H9 (cell line): ENCODE measurements at regions not wholly inside any gene's neighbourhood (a gene's known extent, or its start where the extent isn't known, plus 50 kb on each side); places are given as distances from the start of the nearest gene placed in this dataset.

Experiments used
- DNase-seq: peaks from one replicate; pipeline ENCODE4 v3.0.0-alpha.2; 2017
- H2AFZ ChIP-seq: one replicate; pipeline ENCODE4 v1.6.1; 2013; ENCODE audit warnings: mild to moderate bottlenecking, low read length, control low read depth, moderate library complexity
- H2AK5ac ChIP-seq: 2 replicates; pipeline ENCODE4 v1.6.1; 2013; ENCODE audit warnings: low read length, control low read depth, mixed read lengths; ENCODE audit not compliant: insufficient read length
- H2BK120ac ChIP-seq: one replicate; pipeline ENCODE4 v1.6.1; 2013; ENCODE audit warnings: low read depth, mild to moderate bottlenecking, low read length, control low read depth, inconsistent platforms; ENCODE audit not compliant: poor library complexity, severe bottlenecking
- H2BK12ac ChIP-seq: 2 replicates; pipeline ENCODE4 v1.6.1; 2013; ENCODE audit warnings: low read length, control low read depth, mixed read lengths, low read depth; ENCODE audit not compliant: insufficient read length
- H2BK15ac ChIP-seq: 2 replicates; pipeline ENCODE4 v1.6.1; 2013; ENCODE audit warnings: low read depth, low read length, control low read depth
- H2BK20ac ChIP-seq: one replicate; pipeline ENCODE4 v1.6.1; 2013; ENCODE audit warnings: low read depth, mild to moderate bottlenecking, low read length, control low read depth, inconsistent platforms; ENCODE audit not compliant: poor library complexity, severe bottlenecking
- H2BK5ac ChIP-seq: 2 replicates; pipeline ENCODE4 v1.6.1; 2013; ENCODE audit warnings: low read length, control low read depth, mixed read lengths; ENCODE audit not compliant: insufficient read length
- H3K14ac ChIP-seq: 2 replicates; pipeline ENCODE4 v1.6.1; 2013; ENCODE audit warnings: low read length, control low read depth; ENCODE audit not compliant: insufficient read depth
- H3K18ac ChIP-seq: 2 replicates; pipeline ENCODE4 v1.6.1; 2013; ENCODE audit warnings: low read depth, mild to moderate bottlenecking, mixed read lengths, low read length, control low read depth; ENCODE audit not compliant: insufficient read length
- H3K23ac ChIP-seq: 2 replicates; pipeline ENCODE4 v1.6.1; 2013; ENCODE audit warnings: low read length, control low read depth, mixed read lengths, low read depth; ENCODE audit not compliant: insufficient read length
- H3K23me2 ChIP-seq: 2 replicates; pipeline ENCODE4 v1.6.1; 2013; ENCODE audit warnings: low read depth, mild to moderate bottlenecking, mixed read lengths, low read length, control low read depth; ENCODE audit not compliant: insufficient read length, poor library complexity, severe bottlenecking
- H3K27ac ChIP-seq: 2 replicates; pipeline ENCODE4 v1.5.1; 2013; ENCODE audit warnings: low read length, control low read depth, mixed read lengths, low read depth; ENCODE audit not compliant: insufficient read length
- H3K27me3 ChIP-seq: 2 replicates; pipeline ENCODE4 v1.6.1; 2013; ENCODE audit warnings: low read length, control low read depth, inconsistent platforms; ENCODE audit not compliant: insufficient read depth
- H3K4ac ChIP-seq: 2 replicates; pipeline ENCODE4 v1.6.1; 2013; ENCODE audit warnings: low read depth, mild to moderate bottlenecking, control low read depth, inconsistent platforms, low read length, moderate library complexity
- H3K4me1 ChIP-seq: 2 replicates; pipeline ENCODE4 v1.6.1; 2013; ENCODE audit warnings: low read length, control low read depth, inconsistent platforms; ENCODE audit not compliant: insufficient read depth
- H3K4me2 ChIP-seq: 2 replicates; pipeline ENCODE4 v1.6.1; 2013; ENCODE audit warnings: low read length, control low read depth, mixed read lengths; ENCODE audit not compliant: insufficient read length, insufficient read depth
- H3K56ac ChIP-seq: 2 replicates; pipeline ENCODE4 v1.6.1; 2013; ENCODE audit warnings: low read depth, mild to moderate bottlenecking, mixed read lengths, low read length, control low read depth; ENCODE audit not compliant: insufficient read length
- H3K79me1 ChIP-seq: 2 replicates; pipeline ENCODE4 v1.6.1; 2013; ENCODE audit warnings: low read depth, mild to moderate bottlenecking, moderate library complexity, low read length, control low read depth, inconsistent platforms; ENCODE audit not compliant: insufficient read depth, poor library complexity, severe bottlenecking
- H3K79me2 ChIP-seq: 2 replicates; pipeline ENCODE4 v1.6.1; 2013; ENCODE audit warnings: low read length, control low read depth, inconsistent platforms; ENCODE audit not compliant: insufficient read depth
- H3K9ac ChIP-seq: 2 replicates; pipeline ENCODE4 v1.6.1; 2013; ENCODE audit warnings: low read length, control low read depth, mixed read lengths; ENCODE audit not compliant: insufficient read length; ENCODE audit errors: extremely low read depth
- H3K9me3 ChIP-seq: one replicate; pipeline ENCODE4 v1.6.1; 2013; ENCODE audit warnings: low read depth, low read length, inconsistent platforms; ENCODE audit not compliant: control insufficient read depth
- H3T11ph ChIP-seq: one replicate; pipeline ENCODE4 v1.6.1; 2013; ENCODE audit warnings: mild to moderate bottlenecking, low read length, control low read depth, inconsistent platforms
- H4K20me1 ChIP-seq: one replicate; pipeline ENCODE4 v1.6.1; 2013; ENCODE audit not compliant: control insufficient read depth, insufficient read length, insufficient read depth
- H4K5ac ChIP-seq: 2 replicates; pipeline ENCODE4 v1.6.1; 2013; ENCODE audit warnings: low read depth, mild to moderate bottlenecking, mixed read lengths, low read length, control low read depth; ENCODE audit not compliant: insufficient read length
- H4K8ac ChIP-seq: replicated peaks from 2 replicates; pipeline ENCODE4 v1.6.1; 2013; ENCODE audit warnings: low read length, control low read depth, mixed read lengths, low read depth; ENCODE audit not compliant: insufficient read length
- H4K91ac ChIP-seq: 2 replicates; pipeline ENCODE4 v1.6.1; 2013; ENCODE audit warnings: low read depth, mild to moderate bottlenecking, moderate library complexity, mixed read lengths, low read length, control low read depth; ENCODE audit not compliant: insufficient read length
- H3K27ac Mint-ChIP-seq, 3 experiments: 2 replicates in 2 of 3; 3 replicates in 1 of 3; pipeline ENCODE4 v1.8.0; 2020 to 2021; ENCODE audit warnings: mixed read lengths in 3 of 3, mild to moderate bottlenecking in 1 of 3, moderate library complexity in 1 of 3
- H3K27me3 Mint-ChIP-seq: 2 replicates; pipeline ENCODE4 v1.8.0; 2021; ENCODE audit warnings: low read depth, mild to moderate bottlenecking, moderate library complexity, mixed read lengths
- H3K36me3 Mint-ChIP-seq, 3 experiments: 2 replicates in 2 of 3; 3 replicates in 1 of 3; pipeline ENCODE4 v1.8.0; 2020 to 2021; ENCODE audit warnings: low read depth in 3 of 3, mixed read lengths in 3 of 3; ENCODE audit not compliant: insufficient read depth in 1 of 3
- H3K4me1 Mint-ChIP-seq, 2 experiments: 2 replicates each; pipeline ENCODE4 v1.8.0; 2020; ENCODE audit warnings: mixed read lengths in 2 of 2
- H3K4me3 Mint-ChIP-seq, 2 experiments: 2 replicates in 1 of 2; 3 replicates in 1 of 2; pipeline ENCODE4 v1.8.0; 2020 to 2021; ENCODE audit warnings: mild to moderate bottlenecking in 2 of 2, mixed read lengths in 2 of 2, moderate library complexity in 1 of 2
- H3K9me3 Mint-ChIP-seq, 2 experiments: 2 replicates in 1 of 2; 3 replicates in 1 of 2; pipeline ENCODE4 v1.8.0; 2020; ENCODE audit warnings: mild to moderate bottlenecking in 2 of 2, mixed read lengths in 2 of 2, moderate library complexity in 1 of 2
- WGBS: extraction: QIAGEN DNeasy Blood & Tissue Kit; methylation state at CpG from one replicate; pipeline ENCODE4 v1.1.7; 2013; ENCODE audit warnings: missing lambda C conversion rate, low lambda C conversion rate, mixed read lengths; ENCODE audit not compliant: insufficient read length; ENCODE audit errors: extremely low coverage; 5-methylcytosine and 5-hydroxymethylcytosine counted together
- TF ChIP-seq, protein P1 (sequence below): fragments of 200-600 bp; sonication (generic); conservative IDR thresholded peaks from 3 replicates; pipeline ENCODE4 v1.8.0; 2021; ENCODE audit warnings: antibody characterized with exemption, mild to moderate bottlenecking

DNA sequence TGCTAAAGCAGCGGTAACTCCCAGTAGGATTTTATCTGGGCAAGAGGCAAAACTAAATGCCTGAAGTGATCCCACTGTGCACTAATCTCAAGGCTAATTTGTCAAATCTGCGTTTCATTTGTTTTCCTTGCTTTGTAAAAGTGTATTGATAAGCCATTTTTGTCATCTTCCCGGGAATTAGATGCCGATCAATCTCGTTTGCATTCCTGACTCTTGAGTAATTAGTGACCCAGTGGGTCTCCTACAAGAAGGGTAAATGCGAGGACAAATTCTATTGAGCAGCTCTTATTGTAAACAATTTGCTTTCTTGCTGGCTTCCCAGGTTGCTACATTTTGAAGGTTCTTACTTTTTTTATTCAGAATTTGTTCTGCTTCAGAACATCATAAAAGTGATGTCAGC, 129.7 kb downstream of the EFNB2 start:
- Histone ChIP-seq H3K4ac (no peak overlapping the region), H4K20me1 (no peaks in the 10 kb centered on the region), H3K79me1 (no peaks in the 10 kb centered on the region), H2BK12ac (no peak overlapping the region), H3T11ph (no peak overlapping the region), H4K5ac (no peak overlapping the region), H2BK20ac (no peak overlapping the region), H3K79me2 (no peaks in the 10 kb centered on the region), H2BK15ac (no peak overlapping the region), H3K56ac (no peak overlapping the region), H3K18ac (no peak overlapping the region), H3K23me2 (no peaks in the 10 kb centered on the region), H2AFZ (no peak overlapping the region), H3K14ac (no peak overlapping the region), H2BK5ac (no peak overlapping the region), H4K8ac (no peak overlapping the region), H3K4me2 (no peak overlapping the region), H2AK5ac (no peak overlapping the region), H3K9me3 (no peaks in the 10 kb centered on the region), H2BK120ac (no peak overlapping the region), H4K91ac (no peak overlapping the region), H3K23ac (no peak overlapping the region), H3K4me1 (no peaks in the 10 kb centered on the region; the same call in 1 of the 2 replicates), H3K27ac (no peak overlapping the region), H3K9ac (no peak overlapping the region), H3K27me3 (no peaks in the 10 kb centered on the region)
- H3K4me3 Mint-ChIP-seq, result no peak overlapping the region
- peaks cover 3% of the 10 kb centered on the region for H3K27me3 Mint-ChIP-seq
- TF ChIP-seq, protein P1, sequence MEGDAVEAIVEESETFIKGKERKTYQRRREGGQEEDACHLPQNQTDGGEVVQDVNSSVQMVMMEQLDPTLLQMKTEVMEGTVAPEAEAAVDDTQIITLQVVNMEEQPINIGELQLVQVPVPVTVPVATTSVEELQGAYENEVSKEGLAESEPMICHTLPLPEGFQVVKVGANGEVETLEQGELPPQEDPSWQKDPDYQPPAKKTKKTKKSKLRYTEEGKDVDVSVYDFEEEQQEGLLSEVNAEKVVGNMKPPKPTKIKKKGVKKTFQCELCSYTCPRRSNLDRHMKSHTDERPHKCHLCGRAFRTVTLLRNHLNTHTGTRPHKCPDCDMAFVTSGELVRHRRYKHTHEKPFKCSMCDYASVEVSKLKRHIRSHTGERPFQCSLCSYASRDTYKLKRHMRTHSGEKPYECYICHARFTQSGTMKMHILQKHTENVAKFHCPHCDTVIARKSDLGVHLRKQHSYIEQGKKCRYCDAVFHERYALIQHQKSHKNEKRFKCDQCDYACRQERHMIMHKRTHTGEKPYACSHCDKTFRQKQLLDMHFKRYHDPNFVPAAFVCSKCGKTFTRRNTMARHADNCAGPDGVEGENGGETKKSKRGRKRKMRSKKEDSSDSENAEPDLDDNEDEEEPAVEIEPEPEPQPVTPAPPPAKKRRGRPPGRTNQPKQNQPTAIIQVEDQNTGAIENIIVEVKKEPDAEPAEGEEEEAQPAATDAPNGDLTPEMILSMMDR, result no peak
- no CpG with 5 or more reads among the region's 6 CpGs for WGBS
- H3K36me3 Mint-ChIP-seq, result no peaks in the 10 kb centered on the region
- H3K4me1 Mint-ChIP-seq, result peaks cover 9 to 14% of the 10 kb centered on the region in 2 experiments
- DNase-seq, result no peak
- no peaks in the 10 kb centered on the region; a peak in 1 of 5 replicates for H3K9me3 Mint-ChIP-seq
- H3K27ac Mint-ChIP-seq, result no peak overlapping the region
